HepG2 (cell line): ENCODE measurements at regions not wholly inside any gene's neighbourhood (a gene's known extent, or its start where the extent isn't known, plus 50 kb on each side); places are given as distances from the start of the nearest gene placed in this dataset.

Experiments
- ATAC-seq: fragments of 200-7000 bp; cut with Tn5 transposase; 3 replicates; pipeline ENCODE4 v1.9.1; 2020; ENCODE audit warnings: mild to moderate bottlenecking, moderate library complexity
- BruUV-seq: library from RNA; stranded (reverse); fragments of 400-500 nt; replicated peaks from 2 replicates; lab custom pipeline; 2021; lab: Mats Ljungman, UMichigan
- CTCF ChIA-PET: fragments of 300-600 bp; formaldehyde crosslinking; extraction: SDS; loops from one replicate; lab custom pipeline; 2021; ENCODE audit warnings: low total read pairs, inconsistent platforms, low intra/inter-chr PET ratio; lab: Yijun Ruan, JAX
- POLR2A ChIA-PET: fragments of 350-600 bp; sonication (Branson Sonifier 250); formaldehyde crosslinking; loops from one replicate; lab custom pipeline; 2020; ENCODE audit warnings: antibody characterized with exemption, inconsistent platforms; lab: Yijun Ruan, JAX
- DNase-seq: peaks from one replicate; pipeline ENCODE4 v3.0.0-alpha.2; 2015; ENCODE audit warnings: low spot score
- FAIRE-seq: peaks from 3 replicates; lab custom pipeline; 2011; peaks lifted over from hg19 to GRCh38; lab: Jason Lieb, UNC
- H2AFZ ChIP-seq: one replicate; pipeline ENCODE4 v1.6.1; 2011; ENCODE audit warnings: low read length, inconsistent platforms
- H3K27ac ChIP-seq: fragments of 300-600 bp; 3 replicates; pipeline ENCODE4 v1.8.0; 2011; ENCODE audit warnings: mixed run types, mild to moderate bottlenecking, mixed read lengths, low read length, inconsistent platforms; ENCODE audit not compliant: insufficient read depth; ENCODE audit errors: extremely low read length
- H3K27me3 ChIP-seq, 2 experiments: fragments of 200-600 bp in 1 of 2; 2 replicates in 1 of 2; 3 replicates in 1 of 2; pipeline versions ENCODE4 v1.6.0 to v1.8.0; 2011; ENCODE audit warnings: low read length in 2 of 2, mild to moderate bottlenecking in 2 of 2, moderate library complexity in 2 of 2, inconsistent platforms in 1 of 2; ENCODE audit not compliant: insufficient read depth in 2 of 2, control insufficient read depth in 1 of 2
- H3K36me3 ChIP-seq, 2 experiments: fragments of 200-600 bp in 1 of 2; replicated peaks in 1 of 2; 2 replicates in 1 of 2; 3 replicates in 1 of 2; pipeline versions ENCODE4 v1.5.1 to v1.8.0; 2011; ENCODE audit warnings: low read length in 2 of 2, inconsistent platforms in 1 of 2; ENCODE audit not compliant: insufficient read depth in 2 of 2, control insufficient read depth in 1 of 2
- H3K4me1 ChIP-seq: 2 replicates; pipeline ENCODE4 v1.5.1; 2012; ENCODE audit warnings: low read length, inconsistent platforms; ENCODE audit not compliant: insufficient read depth
- H3K4me2 ChIP-seq: 2 replicates; pipeline ENCODE4 v1.6.0; 2011; ENCODE audit warnings: low read depth, low read length, inconsistent platforms
- H3K4me3 ChIP-seq, 3 experiments: fragments of 200-600 bp in 1 of 3; sonication (generic), shearing (Covaris generic) in 1 of 3; replicated peaks in 1 of 3; 2 replicates each; pipeline ENCODE4 v1.5.1; 2011 to 2016; ENCODE audit warnings: low read length in 3 of 3, inconsistent platforms in 2 of 3, low read depth in 2 of 3, mild to moderate bottlenecking in 2 of 3, control low read depth in 1 of 3, mixed read lengths in 1 of 3; ENCODE audit not compliant: insufficient read depth in 1 of 3
- H3K79me2 ChIP-seq: one replicate; pipeline ENCODE4 v1.6.1; 2011; ENCODE audit warnings: low read length, inconsistent platforms; ENCODE audit not compliant: insufficient read depth
- H3K9ac ChIP-seq: 2 replicates; pipeline ENCODE4 v1.6.0; 2011; ENCODE audit warnings: mild to moderate bottlenecking, low read depth, low read length, inconsistent platforms; ENCODE audit not compliant: insufficient read depth
- H3K9me3 ChIP-seq: 2 replicates; pipeline ENCODE4 v1.5.1; 2012; ENCODE audit warnings: mild to moderate bottlenecking, low read length
- H4K20me1 ChIP-seq: 2 replicates; pipeline ENCODE4 v1.6.0; 2011; ENCODE audit warnings: inconsistent platforms, mild to moderate bottlenecking, low read length, moderate library complexity; ENCODE audit not compliant: insufficient read depth
- ARID4A ChIP-seq: sonication (generic); formaldehyde crosslinking; IDR thresholded peaks from 2 replicates; pipeline ENCODE4 v1.5.0; 2020; ENCODE audit warnings: mild to moderate bottlenecking, missing genetic modification reagents, borderline replicate concordance
- HIVEP1 ChIP-seq: sonication (generic); formaldehyde crosslinking; IDR thresholded peaks from 2 replicates; pipeline ENCODE4 v1.4.0; 2020; ENCODE audit warnings: mild to moderate bottlenecking, missing genetic modification reagents
- MYNN ChIP-seq: sonication (generic); formaldehyde crosslinking; IDR thresholded peaks from 2 replicates; pipeline ENCODE4 v1.4.0; 2020; ENCODE audit warnings: mild to moderate bottlenecking, low read depth, missing genetic modification reagents
- TMF1 ChIP-seq: sonication (generic); formaldehyde crosslinking; IDR thresholded peaks from 2 replicates; pipeline ENCODE4 v1.8.1; 2022; ENCODE audit warnings: low read depth, missing genetic modification reagents
- ZEB1 ChIP-seq: IDR thresholded peaks from 2 replicates; pipeline ENCODE4 v1.6.1; 2012; ENCODE audit warnings: mild to moderate bottlenecking, low read depth, inconsistent platforms; ENCODE audit not compliant: insufficient replicate concordance
- ZNF446 ChIP-seq: sonication (generic); formaldehyde crosslinking; IDR thresholded peaks from 2 replicates; pipeline ENCODE4 v1.5.0; 2020; ENCODE audit warnings: mild to moderate bottlenecking, missing genetic modification reagents
- WGBS: methylation state at CpG from one replicate; pipeline ENCODE4 v1.1.6; 2017; ENCODE audit warnings: low lambda C conversion rate; 5-methylcytosine and 5-hydroxymethylcytosine counted together
- in situ Hi-C: cut with HindIII; loops from 2 replicates; pipeline ENCODE4 v1.10.0; 2017; ENCODE audit warnings: low pct_unique_long_range_greater_than_20kb; ENCODE audit not compliant: extremely low pct_ligation_motif_present
- intact Hi-C: fragments of 100-400 bp; cut with micrococcal nuclease; formaldehyde crosslinking; loops from one replicate; pipeline ENCODE4 v1.10.0; 2022; ENCODE audit not compliant: unreplicated experiment

- Histone ChIP-seq H3K79me2 (no peaks in the 10 kb centered on the region), H3K27ac (no peak overlapping the region), H3K4me2 (no peak overlapping the region), H2AFZ (no peak overlapping the region), H3K9me3 (no peaks in the 10 kb centered on the region), H3K4me3 (no peak overlapping the region), H3K4me1 (no peaks in the 10 kb centered on the region), H3K36me3 (no peaks in the 10 kb centered on the region), H3K27me3 (no peaks in the 10 kb centered on the region), H3K9ac (no peak overlapping the region), H4K20me1 (no peaks in the 10 kb centered on the region)
- POLR2A ChIA-PET: no interaction called here
- CTCF ChIA-PET: no interaction called here
- no TSS peak for BruUV-seq
- DNase-seq (no peak), FAIRE-seq (no peak), ATAC-seq (no peak)
- TF ChIP-seq HIVEP1 (no peak), MYNN (no peak), ZNF446 (CRISPR knock-in tag) (no peak), TMF1 (CRISPR knock-in tag) (no peak), ARID4A (CRISPR knock-in tag) (no peak), ZEB1 (no peak)
- WGBS: 0% methylated on average over 3 of the region's 3 CpGs
- intact Hi-C loops: no loop called here
- in situ Hi-C loops: no loop called here
Measured at GRCh38 chr2:67338601-67339233, 58.4 kb upstream of the ETAA1 start.
